Ecto neural progenitor cell (in vitro differentiated cells): ENCODE measurements at regions not wholly inside any gene's neighbourhood (a gene's known extent, or its start where the extent isn't known, plus 50 kb on each side); places are given as distances from the start of the nearest gene placed in this dataset.

Source experiments
- DNase-seq: peaks from one replicate; pipeline ENCODE4 v3.0.0-alpha.2; 2018; ENCODE audit warnings: low spot score

GRCh38 chr19:30743702-30744101 is 371.5 kb downstream of the ZNF536 start:
- peak; percentile 36 for DNase-seq

- DNase-seq, result peak; percentile 23
Measured at GRCh38 chr19:30743011-30743410, 370.8 kb downstream of the ZNF536 start.

- DNase-seq, result no peak
Measured at GRCh38 chr19:30742406-30742938, 370.3 kb downstream of the ZNF536 start.

DNA sequence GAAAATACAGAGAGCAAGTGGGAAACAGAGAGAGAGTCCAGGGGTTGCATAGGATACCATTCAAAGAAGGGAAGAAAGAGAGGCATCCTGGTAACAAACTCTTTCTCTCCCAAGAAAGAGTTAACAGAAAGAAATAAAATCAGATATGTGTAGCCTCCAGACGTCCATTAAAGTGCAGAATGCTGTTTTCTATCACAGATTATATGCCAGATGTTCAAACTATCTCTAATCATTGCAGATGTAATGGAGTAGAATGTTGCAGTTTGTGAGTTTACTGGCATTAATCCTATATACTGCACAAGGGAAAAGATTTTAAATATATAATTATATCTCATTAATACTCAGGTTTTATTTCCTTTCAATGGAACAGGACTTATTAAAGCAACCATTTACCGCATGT is 369.4 kb downstream of the ZNF536 start:
- DNase-seq, result no peak

GRCh38 chr19:30739394-30739793 is 367.2 kb downstream of the ZNF536 start:
- no peak for DNase-seq

- DNase-seq, result no peak
Measured at GRCh38 chr19:30738047-30738446, 365.9 kb downstream of the ZNF536 start.

- no peak for DNase-seq
Measured at GRCh38 chr19:30734669-30735068, 362.5 kb downstream of the ZNF536 start.

- DNase-seq, result no peak
Measured at GRCh38 chr19:30733826-30734550, 361.8 kb downstream of the ZNF536 start.

DNA sequence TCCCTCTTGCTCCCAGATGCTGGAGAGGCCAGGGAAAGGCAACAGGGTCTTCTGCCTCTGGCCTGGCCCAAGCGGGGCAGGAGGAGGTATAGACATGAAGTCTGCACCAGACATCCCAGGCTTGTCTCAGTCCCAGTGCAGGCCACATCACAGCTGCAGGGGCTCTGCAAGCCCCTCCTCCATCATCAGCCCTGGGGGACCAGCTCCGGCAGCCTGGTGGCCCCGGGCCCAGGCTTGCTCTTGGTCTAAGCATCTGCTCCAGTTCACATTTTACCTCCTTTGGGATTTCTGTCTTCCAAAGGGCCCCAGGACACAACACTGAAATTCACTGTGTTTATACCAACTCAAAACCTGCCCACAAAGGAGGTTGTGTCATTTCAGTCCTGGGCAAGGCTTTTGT is 359.4 kb downstream of the ZNF536 start:
- no peak for DNase-seq

DNA sequence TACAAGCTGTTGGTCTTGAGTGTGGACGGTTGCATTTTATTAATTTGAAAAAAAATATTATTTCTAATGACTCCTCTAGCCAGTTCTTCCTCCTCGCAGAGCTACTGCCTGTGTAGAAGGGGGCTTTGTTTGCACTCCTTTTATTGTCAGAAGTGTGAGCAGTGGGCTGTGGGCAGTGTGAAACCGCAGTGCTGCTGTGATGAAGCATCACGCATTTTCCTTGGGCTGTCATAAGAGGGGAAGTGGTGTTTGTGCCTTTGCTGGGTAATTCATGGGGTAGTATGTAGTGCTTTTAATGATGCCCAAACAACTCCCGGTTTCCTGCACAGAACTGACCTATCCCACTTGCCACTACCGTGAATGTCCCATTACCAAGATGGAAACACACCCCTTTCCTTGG is 357.3 kb downstream of the ZNF536 start:
- DNase-seq, result no peak

- DNase-seq, result no peak
Measured at GRCh38 chr19:30722761-30723160, 350.6 kb downstream of the ZNF536 start.

- no peak for DNase-seq
Measured at GRCh38 chr19:30722186-30722585, 350.0 kb downstream of the ZNF536 start.

- DNase-seq, result peak; percentile 52
Measured at GRCh38 chr19:30719999-30720345, 347.8 kb downstream of the ZNF536 start.

GRCh38 chr19:30719189-30719998 is 347.2 kb downstream of the ZNF536 start:
- peak; percentile 66 for DNase-seq

- DNase-seq, result no peak
Measured at GRCh38 chr19:30718707-30719106, 346.5 kb downstream of the ZNF536 start.

- no peak for DNase-seq
Measured at GRCh38 chr19:30718014-30718413, 345.8 kb downstream of the ZNF536 start.

DNA sequence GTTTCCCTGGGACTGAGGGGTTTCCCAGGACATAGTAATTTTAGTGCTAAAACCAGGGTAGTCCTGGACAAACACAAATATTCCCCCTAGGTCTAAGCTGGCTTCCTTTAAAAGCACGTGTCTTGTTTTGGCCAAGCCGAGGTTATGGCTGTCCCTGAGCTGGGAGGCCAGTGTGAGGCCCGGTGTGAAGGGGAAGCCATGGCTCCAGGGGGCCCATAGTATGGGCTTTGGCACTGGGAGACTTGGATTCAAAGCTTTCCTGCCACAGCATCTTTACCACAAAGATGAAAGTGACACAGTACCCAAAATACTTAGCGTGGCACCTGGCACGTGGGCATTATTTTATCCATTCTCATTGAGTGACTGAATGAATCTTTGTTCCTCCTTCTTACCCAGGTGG is 345.2 kb downstream of the ZNF536 start:
- no peak for DNase-seq

GRCh38 chr19:30712431-30713337 is 340.5 kb downstream of the ZNF536 start:
- no peak for DNase-seq

DNA sequence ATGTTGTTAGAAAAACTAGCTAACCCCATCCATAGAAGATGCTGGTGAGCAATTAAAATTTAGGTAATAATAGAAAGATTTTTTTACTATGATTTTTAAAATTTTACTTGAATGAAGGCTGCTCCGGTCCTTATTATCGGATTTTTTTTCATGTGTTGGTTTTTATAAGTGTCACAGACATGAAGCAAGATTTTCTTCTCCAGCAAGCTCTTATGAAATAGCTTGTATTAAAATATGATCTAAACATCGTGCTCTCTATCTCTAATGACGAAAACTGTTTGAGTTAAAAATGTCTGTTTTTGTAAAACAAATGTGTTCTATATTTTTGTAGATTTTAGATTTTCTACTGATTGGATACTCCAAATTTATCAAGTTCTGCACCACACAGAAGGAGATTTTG is 339.6 kb downstream of the ZNF536 start:
- no peak for DNase-seq

DNA sequence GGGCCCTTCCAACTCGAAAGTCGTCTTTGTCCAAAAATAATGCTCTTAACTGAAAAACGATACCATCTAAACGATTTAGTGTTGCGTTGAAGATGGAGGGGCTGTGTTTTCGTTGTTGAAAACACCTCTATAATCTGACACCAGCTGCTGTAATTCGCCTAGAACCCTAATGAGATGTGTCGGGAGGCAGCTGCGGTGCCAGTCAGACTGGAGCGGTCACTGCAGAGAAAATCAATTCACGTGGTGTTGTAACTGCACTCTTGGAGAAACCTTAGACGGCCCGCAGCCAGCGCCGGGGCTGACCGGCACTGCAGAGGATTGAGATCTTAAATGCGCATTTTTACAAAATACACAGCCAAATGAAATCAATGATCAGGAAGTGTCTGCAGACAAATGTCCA is 339.1 kb downstream of the ZNF536 start:
- DNase-seq, result no peak

- no peak for DNase-seq
Measured at GRCh38 chr19:30710721-30711120, 338.5 kb downstream of the ZNF536 start.
